ENCODE measurements at regions not wholly inside any gene's neighbourhood (a gene's known extent, or its start where the extent isn't known, plus 50 kb on each side); places are given as distances from the start of the nearest gene placed in this dataset.

GRCh38 chr18:57920036-57920435 is 116.9 kb upstream of the ATP8B1 start:
- Histone ChIP-seq H3K27me3 (ENCODE audit: low read length) (no peaks in the 10 kb centered on the region), H3F3A (ENCODE audit: insufficient read depth) (no peaks in the 10 kb centered on the region), H3K36me3 (ENCODE audit: low read length) (no peaks in the 10 kb centered on the region), H3K4me2 (ENCODE audit: low read depth, low read length, poor library complexity, severe bottlenecking) (no peak overlapping the region), H3K79me2 (ENCODE audit: insufficient read depth, low read length) (no peaks in the 10 kb centered on the region), H3K9ac (ENCODE audit: low read length) (no peak overlapping the region), H3K27ac (ENCODE audit: low read depth, low read length) (no peak overlapping the region), H3K4me3 (ENCODE audit: insufficient read depth, low read length, poor library complexity, severe bottlenecking) (no peak overlapping the region), H3K9me3 (ENCODE audit: insufficient read depth, low read length) (no peaks in the 10 kb centered on the region), H3K9me2 (replicated peaks; ENCODE audit: insufficient read depth, low read length) (no peaks in the 10 kb centered on the region), H2AFZ (ENCODE audit: low read depth, low read length, severe bottlenecking) (no peak overlapping the region), H4K20me1 (ENCODE audit: low read depth, low read length) (no peaks in the 10 kb centered on the region)
- no peak for TF ChIP-seq EZH2phosphoT487 (conservative IDR thresholded peaks at IDR 0.05; ENCODE audit: low read length)

- Histone ChIP-seq H3K27me3 (ENCODE audit: low read length) (no peaks in the 10 kb centered on the region), H3K36me3 (ENCODE audit: low read length) (no peaks in the 10 kb centered on the region), H3F3A (ENCODE audit: insufficient read depth) (no peaks in the 10 kb centered on the region), H3K27ac (ENCODE audit: low read depth, low read length) (no peak overlapping the region), H3K9ac (ENCODE audit: low read length) (no peak overlapping the region), H3K9me2 (replicated peaks; ENCODE audit: insufficient read depth, low read length) (no peaks in the 10 kb centered on the region), H3K9me3 (ENCODE audit: insufficient read depth, low read length) (no peaks in the 10 kb centered on the region), H4K20me1 (ENCODE audit: low read depth, low read length) (no peaks in the 10 kb centered on the region), H3K4me3 (ENCODE audit: insufficient read depth, low read length, poor library complexity, severe bottlenecking) (no peak overlapping the region), H3K79me2 (ENCODE audit: insufficient read depth, low read length) (no peaks in the 10 kb centered on the region), H3K4me2 (ENCODE audit: low read depth, low read length, poor library complexity, severe bottlenecking) (no peak overlapping the region), H2AFZ (ENCODE audit: low read depth, low read length, severe bottlenecking) (no peak overlapping the region)
- TF ChIP-seq CTCF (IDR thresholded peaks at IDR 0.05; ENCODE audit: insufficient read depth, low read length, poor library complexity, severe bottlenecking) (no peak), EZH2phosphoT487 (conservative IDR thresholded peaks at IDR 0.05; ENCODE audit: low read length) (no peak)
Measured at GRCh38 chr18:57918601-57919000, 115.5 kb upstream of the ATP8B1 start.

- Histone ChIP-seq H3K4me2 (ENCODE audit: low read depth, low read length, poor library complexity, severe bottlenecking) (no peak overlapping the region), H3K27me3 (ENCODE audit: low read length) (no peaks in the 10 kb centered on the region), H3K4me3 (ENCODE audit: insufficient read depth, low read length, poor library complexity, severe bottlenecking) (no peak overlapping the region), H3K36me3 (ENCODE audit: low read length) (no peaks in the 10 kb centered on the region), H2AFZ (ENCODE audit: low read depth, low read length, severe bottlenecking) (no peak overlapping the region), H3K9me3 (ENCODE audit: insufficient read depth, low read length) (no peaks in the 10 kb centered on the region), H3K9ac (ENCODE audit: low read length) (no peak overlapping the region), H3F3A (ENCODE audit: insufficient read depth) (no peaks in the 10 kb centered on the region), H3K27ac (ENCODE audit: low read depth, low read length) (no peak overlapping the region), H4K20me1 (ENCODE audit: low read depth, low read length) (no peaks in the 10 kb centered on the region), H3K79me2 (ENCODE audit: insufficient read depth, low read length) (no peaks in the 10 kb centered on the region), H3K9me2 (replicated peaks; ENCODE audit: insufficient read depth, low read length) (no peaks in the 10 kb centered on the region)
- TF ChIP-seq CTCF (IDR thresholded peaks at IDR 0.05; ENCODE audit: insufficient read depth, low read length, poor library complexity, severe bottlenecking) (no peak), EZH2phosphoT487 (conservative IDR thresholded peaks at IDR 0.05; ENCODE audit: low read length) (no peak)
Measured at GRCh38 chr18:57916684-57917083, 113.6 kb upstream of the ATP8B1 start.

- no peaks in the 10 kb centered on the region for H4K20me1 ChIP-seq (ENCODE audit: low read depth, low read length)
- no peaks in the 10 kb centered on the region for H3K9me2 ChIP-seq (replicated peaks; ENCODE audit: insufficient read depth, low read length)
- no peaks in the 10 kb centered on the region for H3K27me3 ChIP-seq (ENCODE audit: low read length)
- H3K4me2 ChIP-seq (ENCODE audit: low read depth, low read length, poor library complexity, severe bottlenecking): no peak overlapping the region
- no peaks in the 10 kb centered on the region for H3K9me3 ChIP-seq (ENCODE audit: insufficient read depth, low read length)
- H3K4me3 ChIP-seq (ENCODE audit: insufficient read depth, low read length, poor library complexity, severe bottlenecking): no peak overlapping the region
- H2AFZ ChIP-seq (ENCODE audit: low read depth, low read length, severe bottlenecking): no peak overlapping the region
- H3K27ac ChIP-seq (ENCODE audit: low read depth, low read length): no peak overlapping the region
- H3K79me2 ChIP-seq (ENCODE audit: insufficient read depth, low read length): no peaks in the 10 kb centered on the region
- no peak for TF ChIP-seq EZH2phosphoT487 (conservative IDR thresholded peaks at IDR 0.05; ENCODE audit: low read length)
- TF ChIP-seq CTCF (IDR thresholded peaks at IDR 0.05; ENCODE audit: insufficient read depth, low read length, poor library complexity, severe bottlenecking): no peak
- H3F3A ChIP-seq (ENCODE audit: insufficient read depth): no peaks in the 10 kb centered on the region
- no peaks in the 10 kb centered on the region for H3K36me3 ChIP-seq (ENCODE audit: low read length)
- no peak overlapping the region for H3K9ac ChIP-seq (ENCODE audit: low read length)
Measured at GRCh38 chr18:57915865-57916582, 112.9 kb upstream of the ATP8B1 start.
